ENCODE measurements at regions not wholly inside any gene's neighbourhood (a gene's known extent, or its start where the extent isn't known, plus 50 kb on each side); places are given as distances from the start of the nearest gene placed in this dataset.

- TF ChIP-seq POLR2A (IDR thresholded peaks at IDR 0.05) = no peak
- TF ChIP-seq CTCF (IDR thresholded peaks at IDR 0.05) = no peak
Observed at GRCh38 chr2:212712991-212713390, 174.4 kb upstream of the ERBB4 start.
